Activated CD8-positive, alpha-beta memory T cell treated with anti-CD3 and anti-CD28 coated beads, Interleukin-2, amount 50 U/mL, for 48 hours (primary cell): ENCODE measurements at regions not wholly inside any gene's neighbourhood (a gene's known extent, or its start where the extent isn't known, plus 50 kb on each side); places are given as distances from the start of the nearest gene placed in this dataset.

Experiments used
- DNase-seq: peaks from one replicate; pipeline ENCODE4 v3.0.0-alpha.2; 2020

DNA sequence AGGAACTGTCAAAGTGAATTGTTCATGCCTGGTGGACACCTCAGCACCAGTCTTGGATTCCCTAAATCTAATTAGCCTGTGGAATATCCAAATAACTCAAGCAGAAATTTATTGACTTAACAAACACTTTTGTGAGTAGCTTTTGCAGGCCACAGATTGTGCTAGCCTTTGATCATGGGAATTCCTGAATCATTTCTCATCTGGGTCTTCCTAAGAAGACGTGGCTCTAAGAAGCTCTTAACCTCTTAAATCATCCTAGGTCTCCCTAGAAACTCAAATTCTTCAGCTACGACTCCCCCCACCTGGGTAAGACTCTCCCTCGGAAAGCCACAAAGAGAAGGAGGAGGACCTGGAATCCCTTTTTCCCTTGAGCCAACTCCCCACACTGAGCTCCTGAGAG, 53.8 kb upstream of the PSEN2 start:
- no peak for DNase-seq

- no peak for DNase-seq
These were observed 55.5 kb upstream of the PSEN2 start for GRCh38 chr1:226814751-226815537.

DNA sequence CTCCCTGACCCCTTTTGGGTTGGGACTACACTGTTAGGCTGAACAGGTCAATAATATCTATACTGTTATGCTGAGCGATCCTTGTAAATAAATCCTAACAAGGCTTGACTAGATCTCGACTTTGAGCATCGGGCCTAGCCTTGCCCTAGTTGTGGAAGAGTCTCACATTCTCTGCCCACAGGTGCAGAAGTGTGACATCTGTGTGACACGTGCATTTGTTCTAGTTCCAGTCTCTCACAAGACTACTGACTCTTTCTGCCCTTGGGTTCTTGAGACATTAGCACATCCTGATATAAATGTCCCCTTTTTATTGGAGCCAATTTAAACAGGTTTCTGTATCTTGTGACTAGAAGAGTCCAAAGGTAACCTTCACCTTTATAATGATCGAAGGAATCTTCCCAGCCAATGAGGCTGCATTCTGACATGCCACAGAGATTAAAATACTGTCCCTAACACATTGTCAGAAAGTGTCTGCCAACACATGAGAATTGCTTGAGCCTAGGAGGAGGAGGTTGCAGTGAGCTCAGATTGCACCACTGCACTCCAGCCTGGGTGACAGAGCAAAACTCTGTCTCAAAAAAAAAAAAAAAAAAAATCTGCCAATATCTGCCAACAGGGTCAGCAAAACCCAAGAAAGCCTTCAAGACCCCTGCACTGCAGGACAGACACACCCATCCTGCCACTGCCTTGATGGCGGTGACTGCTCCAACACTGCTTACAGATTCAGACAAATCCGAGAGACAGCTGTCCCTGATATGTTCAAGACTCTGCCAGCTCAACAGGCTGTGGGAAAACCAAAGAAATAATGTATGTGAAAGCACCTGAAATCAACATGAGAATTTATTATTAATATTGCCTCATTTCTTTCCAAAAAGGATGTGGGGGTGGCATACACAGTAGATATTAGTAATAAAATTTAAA, 56.5 kb upstream of the PSEN2 start:
- DNase-seq, result no peak

GRCh38 chr1:226810681-226811080, 59.7 kb upstream of the PSEN2 start:
- no peak for DNase-seq

DNA sequence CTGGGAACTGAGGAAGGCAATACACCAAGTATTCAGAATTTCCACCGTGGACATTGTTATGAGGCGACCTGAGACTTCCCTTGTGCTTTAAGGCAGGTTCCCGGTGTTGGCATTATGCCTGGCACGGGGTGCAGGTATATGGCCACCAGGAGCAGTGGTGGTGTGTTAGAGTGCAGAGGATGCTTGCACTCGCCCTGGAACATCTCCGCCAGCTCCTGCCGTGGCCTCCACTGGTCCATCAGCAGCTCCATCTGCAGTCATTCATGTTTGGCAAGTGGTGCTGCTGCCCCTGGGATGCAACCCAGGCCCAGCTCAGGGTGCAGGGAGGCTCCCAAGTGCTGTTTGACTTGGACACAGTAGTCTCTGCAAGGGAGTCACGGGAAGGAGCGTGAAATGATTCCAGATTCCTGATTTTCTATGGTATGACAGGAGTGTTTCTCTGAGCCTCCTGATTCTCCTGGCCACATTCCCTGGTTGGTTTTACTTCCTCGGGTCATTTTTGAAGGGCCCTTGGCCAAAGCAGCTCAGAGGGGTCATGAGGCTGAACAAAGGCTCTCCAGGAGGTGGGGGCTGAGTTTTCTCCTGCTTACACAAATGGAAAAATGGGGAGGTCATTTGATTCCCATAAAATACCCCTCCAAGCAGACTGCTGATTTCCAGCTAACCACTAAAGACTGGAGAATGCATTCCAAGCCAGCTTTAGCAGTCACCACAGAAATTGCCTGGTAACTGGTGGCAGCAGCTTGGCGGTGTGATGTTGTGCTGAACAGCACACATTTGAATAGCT, 60.4 kb upstream of the PSEN2 start:
- DNase-seq, result no peak

- DNase-seq, result no peak
These were observed 61.9 kb upstream of the PSEN2 start for GRCh38 chr1:226808501-226808900.

DNA sequence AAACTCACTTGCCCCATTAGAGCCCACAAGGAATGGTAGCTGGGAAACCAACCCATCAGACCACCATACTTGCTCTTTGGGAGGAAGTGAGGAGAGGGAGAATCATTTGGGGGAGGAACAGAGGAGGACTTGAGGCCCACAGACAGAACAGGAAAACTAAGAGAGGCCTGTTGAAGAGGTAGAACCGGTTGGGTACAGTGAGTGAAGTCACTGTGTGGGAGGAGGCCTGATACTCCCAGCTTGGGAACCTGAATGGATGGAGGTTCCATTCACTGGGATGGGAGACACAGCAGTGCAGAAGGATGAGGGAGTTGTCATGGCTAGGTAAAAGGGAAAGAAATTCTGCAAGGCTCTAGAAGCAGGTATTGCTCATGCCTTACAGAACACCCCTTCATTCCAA, 63.4 kb upstream of the PSEN2 start:
- DNase-seq, result no peak

- DNase-seq, result no peak
These were observed 65.3 kb upstream of the PSEN2 start for GRCh38 chr1:226804907-226805759.

DNA sequence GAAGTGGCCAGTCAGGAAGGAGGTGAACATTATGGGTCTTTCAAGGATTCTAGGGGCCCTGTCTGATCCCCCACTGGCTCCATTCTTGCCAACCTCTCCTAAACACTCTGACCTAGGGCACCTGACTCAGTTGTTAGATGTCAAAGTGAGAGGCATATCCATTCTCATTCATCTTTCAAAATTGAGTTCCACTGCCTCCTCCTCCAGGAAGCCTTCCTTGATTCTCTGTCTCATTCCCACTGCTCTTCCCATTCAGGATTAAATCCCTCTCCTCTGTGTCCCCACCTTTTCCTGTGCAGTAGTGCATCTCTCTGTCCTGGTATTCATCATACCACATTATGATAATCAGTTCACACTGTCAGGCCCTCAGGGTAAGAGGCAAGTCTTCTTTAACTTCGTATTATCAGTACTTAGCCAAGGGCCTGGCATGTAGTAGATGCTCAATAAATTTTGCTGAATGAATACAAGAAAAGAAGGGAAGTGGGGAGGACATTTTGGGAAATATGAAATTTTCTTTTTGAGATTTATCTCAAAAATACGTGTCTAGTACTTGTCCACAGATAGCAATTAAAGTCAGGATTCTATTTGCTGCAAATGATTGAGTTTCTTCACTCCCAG, 61.8 kb upstream of the ITPKB start:
- DNase-seq, result no peak

GRCh38 chr1:226799634-226800281, 60.7 kb upstream of the ITPKB start:
- DNase-seq, result no peak

DNA sequence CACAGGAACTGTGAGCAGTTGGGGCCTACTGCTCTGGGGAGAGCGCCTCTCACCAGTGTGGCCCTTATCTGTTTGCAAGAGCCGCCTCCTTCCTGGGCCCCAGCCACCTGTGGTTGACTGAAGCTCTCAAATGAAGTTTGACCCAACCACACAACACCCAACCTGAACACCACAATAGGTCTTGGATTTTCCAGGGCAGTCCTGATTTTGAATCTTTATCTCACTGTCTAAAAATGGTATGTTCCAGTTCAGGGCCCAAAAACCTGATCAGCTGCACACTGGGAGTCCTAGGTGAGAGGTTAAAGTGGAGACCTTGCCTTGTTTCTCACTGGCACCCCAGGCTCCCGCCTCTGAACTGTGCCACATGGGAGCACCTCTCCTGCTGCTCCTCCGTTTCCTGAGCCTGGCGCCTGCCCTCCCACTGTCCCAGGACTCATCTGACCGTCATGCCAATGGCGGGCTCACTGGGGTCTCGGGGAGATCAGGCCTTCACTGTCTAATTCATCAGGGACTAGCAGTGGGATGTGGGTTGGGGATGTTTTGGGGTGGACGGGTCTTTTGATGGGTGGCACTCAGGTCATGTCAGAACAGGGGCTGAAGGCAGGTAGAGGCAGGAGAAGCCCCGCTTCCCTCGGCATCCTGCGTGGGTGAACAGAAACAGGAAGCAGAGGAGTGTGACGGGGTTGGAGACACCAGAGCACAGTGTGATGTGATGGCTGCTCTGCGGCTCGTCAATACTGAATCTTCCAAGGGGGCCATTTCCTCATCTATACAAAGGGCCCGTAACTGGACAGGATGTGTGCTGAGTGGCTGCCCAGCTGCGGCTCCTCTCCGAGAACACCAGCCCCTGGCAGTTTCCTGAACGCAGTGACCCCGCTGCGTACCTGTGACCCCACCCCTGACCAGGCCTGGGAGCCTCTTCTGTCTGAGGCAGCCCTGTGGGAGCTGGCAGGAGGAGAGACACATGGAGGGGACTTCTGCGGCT, 59.6 kb upstream of the ITPKB start:
- DNase-seq, result peak; percentile 82

- DNase-seq, result no peak
These were observed 58.1 kb upstream of the ITPKB start for GRCh38 chr1:226797151-226797550.

GRCh38 chr1:226793620-226794276, 54.7 kb upstream of the ITPKB start:
- no peak for DNase-seq

DNA sequence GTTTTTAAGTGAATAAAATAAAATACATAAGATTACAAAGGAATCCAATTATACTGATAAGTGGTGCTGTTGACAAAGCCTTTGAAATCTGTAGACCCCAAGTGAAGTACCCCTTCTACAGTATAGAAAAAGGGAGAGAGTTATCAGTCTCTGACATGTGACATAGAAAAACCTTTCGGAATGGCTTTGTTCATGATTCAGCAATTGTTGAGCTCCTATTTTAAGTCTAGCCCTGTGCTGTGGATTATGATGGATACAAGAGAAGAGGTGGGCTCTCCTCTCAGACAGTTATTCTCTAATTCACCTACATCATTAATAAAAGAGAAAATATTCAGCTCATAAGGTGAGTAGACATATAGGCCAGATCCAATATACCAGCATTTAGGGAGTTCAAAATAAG, 53.3 kb upstream of the ITPKB start:
- DNase-seq, result no peak

DNA sequence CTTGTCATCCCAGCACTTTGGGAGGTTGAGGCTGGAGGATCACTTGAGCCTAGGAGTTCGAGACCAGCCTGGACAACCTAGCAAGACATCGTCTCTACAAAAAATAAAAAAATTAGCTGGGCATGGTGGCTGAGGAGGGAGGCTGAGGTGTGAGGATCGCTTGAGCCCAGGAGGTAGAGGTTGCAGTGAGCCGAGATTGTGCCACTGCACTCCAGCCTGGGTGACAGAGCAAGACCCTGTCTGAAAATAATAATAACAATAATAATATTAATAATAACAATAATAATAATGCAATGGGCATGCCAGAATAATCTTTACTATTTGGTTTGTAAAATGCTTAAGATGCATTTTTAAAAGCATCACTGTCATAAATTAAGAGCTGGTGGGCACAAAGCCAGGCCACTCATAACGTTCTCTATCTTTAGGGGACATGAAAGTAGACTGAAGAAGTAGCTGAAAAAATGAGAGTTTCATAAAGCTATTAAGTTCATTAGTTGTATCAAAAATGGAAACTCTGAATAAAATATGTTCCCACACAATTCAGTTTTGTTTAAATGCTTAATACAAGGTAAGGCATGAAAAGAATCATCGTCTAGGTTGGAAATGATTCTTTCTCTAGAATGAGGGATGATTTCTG, 51.6 kb upstream of the ITPKB start:
- DNase-seq, result no peak

- DNase-seq, result no peak
These were observed 49.9 kb upstream of the ITPKB start for GRCh38 chr1:226788965-226789364.
